ENCODE measurements at regions not wholly inside any gene's neighbourhood (a gene's known extent, or its start where the extent isn't known, plus 50 kb on each side); places are given as distances from the start of the nearest gene placed in this dataset.

GRCh38 chr11:103623933-103624332, 412.5 kb upstream of the DDI1 start:
- in situ Hi-C loops (cut with MboI; ENCODE audit: low sequenced_read_pairs, unreplicated experiment): no loop called here
- no peak for TF ChIP-seq CTCF (IDR thresholded peaks at IDR 0.05; ENCODE audit: borderline replicate concordance, control extremely low read depth, extremely low read depth, insufficient read depth, missing control alignments)
- DNase-seq (ENCODE audit: low spot score): no peak

- DNase-seq (ENCODE audit: low spot score): no peak
- TF ChIP-seq CTCF (IDR thresholded peaks at IDR 0.05; ENCODE audit: borderline replicate concordance, control extremely low read depth, extremely low read depth, insufficient read depth, missing control alignments): no peak
- in situ Hi-C loops (cut with MboI; ENCODE audit: low sequenced_read_pairs, unreplicated experiment): no loop called here
Measured at GRCh38 chr11:103624708-103625623, 411.5 kb upstream of the DDI1 start.

GRCh38 chr11:103625624-103625965, 410.8 kb upstream of the DDI1 start:
- DNase-seq (ENCODE audit: low spot score): no peak
- TF ChIP-seq CTCF (IDR thresholded peaks at IDR 0.05; ENCODE audit: borderline replicate concordance, control extremely low read depth, extremely low read depth, insufficient read depth, missing control alignments): no peak
- in situ Hi-C loops (cut with MboI; ENCODE audit: low sequenced_read_pairs, unreplicated experiment): no loop called here

- in situ Hi-C loops (cut with MboI; ENCODE audit: low sequenced_read_pairs, unreplicated experiment): no loop called here
- no peak for DNase-seq (ENCODE audit: low spot score)
- no peak for TF ChIP-seq CTCF (IDR thresholded peaks at IDR 0.05; ENCODE audit: borderline replicate concordance, control extremely low read depth, extremely low read depth, insufficient read depth, missing control alignments)
Measured at GRCh38 chr11:103628121-103628520, 408.3 kb upstream of the DDI1 start.

GRCh38 chr11:103631841-103632240, 404.6 kb upstream of the DDI1 start:
- DNase-seq (ENCODE audit: low spot score): no peak
- TF ChIP-seq CTCF (IDR thresholded peaks at IDR 0.05; ENCODE audit: borderline replicate concordance, control extremely low read depth, extremely low read depth, insufficient read depth, missing control alignments): no peak
- in situ Hi-C loops (cut with MboI; ENCODE audit: low sequenced_read_pairs, unreplicated experiment): no loop called here

GRCh38 chr11:103633068-103633788, 403.2 kb upstream of the DDI1 start:
- TF ChIP-seq CTCF (IDR thresholded peaks at IDR 0.05; ENCODE audit: borderline replicate concordance, control extremely low read depth, extremely low read depth, insufficient read depth, missing control alignments): no peak
- in situ Hi-C loops (cut with MboI; ENCODE audit: low sequenced_read_pairs, unreplicated experiment): no loop called here
- DNase-seq (ENCODE audit: low spot score): no peak
